NCI-H526 (cell line): ENCODE measurements at regions not wholly inside any gene's neighbourhood (a gene's known extent, or its start where the extent isn't known, plus 50 kb on each side); places are given as distances from the start of the nearest gene placed in this dataset.

Experiments used
- DNase-seq, 2 experiments: peaks; one replicate each; lab custom pipeline; 2025; lab: John Stamatoyannopoulos, UW

- no peak for DNase-seq
Observed at GRCh38 chr10:24010436-24010970, 198.4 kb upstream of the KIAA1217 start.

- DNase-seq, result no peak
Observed at GRCh38 chr10:24012249-24012803, 196.6 kb upstream of the KIAA1217 start.

GRCh38 chr10:24027107-24027506, 181.8 kb upstream of the KIAA1217 start:
- no peak for DNase-seq

GRCh38 chr10:24034571-24034970, 174.4 kb upstream of the KIAA1217 start:
- DNase-seq, result no peak

- DNase-seq, result peak in 1 of 2 experiments; percentile 5
Observed at GRCh38 chr10:24035761-24036160, 173.2 kb upstream of the KIAA1217 start.

GRCh38 chr10:24039315-24039714, 169.6 kb upstream of the KIAA1217 start:
- DNase-seq, result no peak

GRCh38 chr10:24039897-24040296, 169.0 kb upstream of the KIAA1217 start:
- DNase-seq, result no peak

GRCh38 chr10:24041034-24041433, 167.9 kb upstream of the KIAA1217 start:
- DNase-seq, result no peak

GRCh38 chr10:24041834-24042233, 167.1 kb upstream of the KIAA1217 start:
- DNase-seq, result no peak

- no peak for DNase-seq
Observed at GRCh38 chr10:24042884-24043283, 166.1 kb upstream of the KIAA1217 start.

GRCh38 chr10:24046060-24046459, 162.9 kb upstream of the KIAA1217 start:
- no peak for DNase-seq

- DNase-seq, result no peak
Observed at GRCh38 chr10:24047176-24047575, 161.8 kb upstream of the KIAA1217 start.

GRCh38 chr10:24054421-24054820, 154.5 kb upstream of the KIAA1217 start:
- no peak for DNase-seq

GRCh38 chr10:24080207-24080606, 128.7 kb upstream of the KIAA1217 start:
- no peak for DNase-seq

- no peak for DNase-seq
Observed at GRCh38 chr10:24086296-24087086, 122.4 kb upstream of the KIAA1217 start.

GRCh38 chr10:24091256-24091655, 117.7 kb upstream of the KIAA1217 start:
- DNase-seq, result no peak

GRCh38 chr10:24096281-24096680, 112.7 kb upstream of the KIAA1217 start:
- DNase-seq, result no peak

- no peak for DNase-seq
Observed at GRCh38 chr10:24097751-24098207, 111.2 kb upstream of the KIAA1217 start.

- no peak for DNase-seq
Observed at GRCh38 chr10:24104895-24105294, 104.0 kb upstream of the KIAA1217 start.

- no peak for DNase-seq
Observed at GRCh38 chr10:24113901-24114300, 95.0 kb upstream of the KIAA1217 start.

GRCh38 chr10:24114556-24114955, 94.4 kb upstream of the KIAA1217 start:
- no peak for DNase-seq

- DNase-seq, result no peak
Observed at GRCh38 chr10:24115403-24115802, 93.5 kb upstream of the KIAA1217 start.

- DNase-seq, result no peak
Observed at GRCh38 chr10:24118246-24118645, 90.7 kb upstream of the KIAA1217 start.
